GM19452 (cell line): ENCODE measurements at regions not wholly inside any gene's neighbourhood (a gene's known extent, or its start where the extent isn't known, plus 50 kb on each side); places are given as distances from the start of the nearest gene placed in this dataset.
A peak's percentile ranks its signal among the peaks of the same experiment; 100 is the strongest.

Source experiments
- ATAC-seq: cut with Tn5 transposase; IDR thresholded peaks from one replicate; pipeline ENCODE4 v1.9.1; 2021; ENCODE audit not compliant: unreplicated experiment

DNA sequence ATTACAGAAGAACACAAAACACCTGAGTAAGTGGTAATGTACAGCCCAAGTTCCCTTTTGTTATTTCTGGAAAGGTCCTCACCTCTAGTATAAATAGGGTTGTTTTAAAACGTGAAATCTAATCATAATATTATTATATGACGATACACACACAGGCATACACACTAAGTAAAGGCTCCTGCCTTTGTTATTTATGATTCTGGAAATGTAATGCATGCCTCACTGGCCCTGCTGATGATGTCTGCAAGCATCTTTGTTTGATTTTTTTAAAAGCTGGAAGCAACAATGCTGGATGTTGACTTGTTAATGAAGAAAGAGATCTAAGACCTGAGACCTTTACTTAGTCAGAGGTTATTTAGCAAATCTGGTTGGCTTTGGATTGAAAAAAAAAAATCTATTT, 307.4 kb upstream of the SORCS1 start:
- ATAC-seq, result no peak

DNA sequence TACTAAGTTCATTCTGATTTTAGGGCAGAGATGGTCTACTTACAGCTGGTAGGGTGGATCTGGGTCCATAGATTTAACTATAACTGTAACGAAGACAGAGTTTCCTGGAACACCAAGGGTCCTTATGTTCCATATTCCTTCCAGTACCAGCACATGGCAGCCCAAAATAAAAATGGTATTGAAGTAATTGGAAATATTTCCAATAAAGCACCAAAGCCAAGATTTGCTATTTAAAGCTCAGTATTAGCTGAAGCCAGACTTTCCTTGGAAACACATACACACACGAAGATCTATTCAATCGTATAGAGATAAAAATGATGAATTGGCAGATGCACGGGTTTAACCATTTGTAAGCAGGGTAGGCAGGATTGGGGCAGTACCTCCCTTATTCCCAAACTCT, 289.1 kb upstream of the SORCS1 start:
- ATAC-seq, result no peak

DNA sequence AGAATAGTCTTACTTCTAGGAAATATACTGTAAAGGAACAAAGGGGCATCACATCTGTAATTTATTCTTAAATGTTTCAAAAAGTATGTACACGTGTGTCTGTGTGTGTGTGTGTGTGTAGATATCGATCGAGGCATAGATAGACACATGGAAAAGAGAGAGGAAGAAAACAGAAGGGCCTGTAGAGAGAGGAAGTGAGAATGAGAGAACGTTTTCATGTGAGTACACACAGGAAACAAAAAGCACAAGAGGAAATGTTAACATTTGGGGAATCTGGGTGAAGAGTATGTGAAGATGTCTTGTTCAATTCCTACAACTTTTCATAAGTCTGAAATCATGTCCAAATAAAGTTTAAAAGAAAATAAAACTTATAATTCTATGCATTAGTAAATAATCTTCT, 286.5 kb upstream of the SORCS1 start:
- no peak for ATAC-seq

DNA sequence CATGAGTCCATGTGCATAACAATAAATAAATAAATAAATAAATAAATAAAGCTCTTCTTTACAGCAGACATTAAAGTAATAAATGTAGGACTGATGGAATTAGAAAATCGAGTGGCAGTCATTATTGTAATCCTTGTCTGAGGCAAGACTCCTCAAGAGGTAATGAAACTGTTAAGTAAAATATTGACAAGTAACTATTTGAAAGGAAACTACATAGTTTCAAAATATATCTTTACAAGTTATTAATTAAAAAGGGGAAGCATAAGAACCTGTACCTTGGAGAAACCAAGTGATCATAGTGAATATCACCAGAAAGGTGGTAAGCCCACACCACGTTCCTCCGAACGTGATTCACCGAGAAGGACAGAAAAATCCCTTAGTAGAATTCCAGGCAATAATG, 285.6 kb upstream of the SORCS1 start:
- peak; percentile 72 for ATAC-seq

DNA sequence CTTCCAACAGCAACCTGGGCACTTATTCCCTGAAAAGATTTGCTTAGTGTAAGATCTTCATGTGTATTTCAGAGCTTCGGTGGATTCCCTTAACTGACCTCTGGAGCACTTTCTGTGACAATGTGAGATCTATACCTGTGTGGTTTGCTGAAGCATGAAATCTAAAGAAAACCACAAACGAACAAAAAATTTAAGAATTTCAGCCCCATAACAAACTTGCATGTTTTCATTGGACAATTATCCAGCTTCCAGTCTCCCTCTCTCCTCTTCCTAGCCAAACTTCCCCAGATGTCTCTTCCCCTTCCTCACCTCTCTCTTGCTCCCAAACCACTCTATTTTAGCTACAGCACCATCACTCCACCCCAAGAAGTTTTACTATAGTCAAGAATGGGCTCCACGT, 279.9 kb upstream of the SORCS1 start:
- no peak for ATAC-seq

DNA sequence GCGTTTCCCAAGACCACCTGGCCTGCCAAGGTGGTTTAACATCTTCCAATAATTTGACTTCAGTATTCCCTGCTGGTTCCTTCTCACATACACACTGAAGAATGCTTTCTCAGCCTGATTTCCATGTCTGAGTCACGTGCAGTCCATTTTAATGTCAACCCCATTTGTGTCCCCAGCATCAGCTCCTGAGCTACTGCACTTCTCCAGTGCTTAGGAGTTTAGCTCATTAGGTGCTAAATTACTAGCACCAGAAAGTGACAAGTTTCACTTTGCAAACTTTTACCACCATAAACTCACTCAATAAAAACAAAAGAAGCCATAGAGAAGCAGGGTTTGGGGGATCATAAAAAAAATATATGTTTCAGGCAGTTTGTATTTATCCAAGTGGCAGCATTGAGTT, 279.3 kb upstream of the SORCS1 start:
- no peak for ATAC-seq

DNA sequence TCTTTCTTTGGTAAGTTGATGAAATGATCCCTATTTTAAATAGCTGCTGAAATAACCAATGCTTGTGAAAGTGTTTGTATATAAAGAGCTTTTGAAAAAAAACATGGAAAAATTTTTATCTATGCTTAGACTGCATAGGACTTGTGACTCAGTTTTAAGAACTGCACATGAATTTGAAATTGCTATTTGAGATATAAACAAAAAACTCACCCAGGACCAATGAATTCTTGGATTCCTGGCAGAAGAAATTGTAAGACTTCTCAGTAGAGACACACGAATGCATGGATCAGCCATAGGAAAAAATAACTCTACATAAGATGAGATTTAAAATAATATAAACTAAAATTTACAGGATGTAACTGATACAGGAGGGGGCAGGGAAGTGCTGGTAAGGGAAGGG, 278.8 kb upstream of the SORCS1 start:
- ATAC-seq, result no peak

DNA sequence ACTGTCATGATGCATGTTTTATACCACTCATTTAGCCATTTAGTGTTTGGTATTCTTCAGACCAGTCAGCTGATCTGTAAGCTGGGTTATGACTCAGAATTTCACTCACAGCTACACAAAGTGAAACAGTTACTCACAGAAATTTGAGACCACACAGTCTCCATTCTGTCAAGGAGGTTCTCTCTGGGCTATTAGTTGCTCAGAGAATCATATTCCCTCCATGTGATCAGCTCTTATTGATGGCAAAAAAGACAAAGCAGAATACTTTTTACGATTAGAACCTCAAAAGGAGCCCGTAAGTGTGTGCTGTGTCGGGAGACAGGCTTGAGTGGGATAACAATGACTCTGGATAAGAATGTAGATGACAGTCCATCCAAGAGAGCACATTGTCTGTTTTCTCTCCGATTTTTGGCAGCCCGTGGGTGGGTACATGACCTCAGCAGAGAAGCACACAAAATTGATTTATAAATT, 277.6 kb upstream of the SORCS1 start:
- peak; percentile 89 for ATAC-seq

DNA sequence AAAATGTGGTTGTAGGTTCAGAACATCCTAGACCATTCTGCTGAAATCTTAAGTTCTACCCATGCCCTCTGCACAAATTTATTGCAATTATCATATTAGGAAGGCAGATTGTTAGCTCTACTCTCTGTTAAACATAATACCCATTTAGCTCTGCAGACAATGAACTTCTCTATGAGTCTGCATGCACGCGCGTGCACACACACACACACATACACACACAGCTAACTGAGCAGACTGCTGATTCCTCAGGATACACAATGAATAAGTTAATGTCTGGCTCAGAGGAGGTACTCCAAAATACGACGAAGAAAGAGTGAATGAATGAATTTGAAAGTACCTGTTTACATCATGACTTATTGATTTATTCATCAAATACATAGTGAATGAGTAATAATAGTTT, 276.2 kb upstream of the SORCS1 start:
- no peak for ATAC-seq

DNA sequence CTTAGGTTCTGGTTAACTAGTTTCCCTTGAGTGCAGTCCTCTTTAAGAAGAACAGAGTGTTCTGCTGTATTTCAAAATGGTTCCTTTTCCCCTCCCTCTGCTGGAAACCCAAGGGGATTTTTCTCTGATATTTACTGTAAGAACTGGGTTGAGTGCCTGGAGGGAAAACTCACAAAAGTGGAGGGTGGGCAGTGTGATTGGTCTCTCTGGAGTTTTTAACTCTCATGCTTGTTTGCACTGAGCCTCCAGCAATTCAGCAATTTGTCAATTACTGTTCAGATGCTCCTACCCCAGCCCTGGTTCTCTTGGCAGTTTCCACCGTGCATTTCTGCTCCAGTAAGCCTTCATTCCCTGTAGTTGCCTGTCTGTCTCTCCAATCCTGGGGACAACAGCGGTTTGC, 273.4 kb upstream of the SORCS1 start:
- no peak for ATAC-seq

DNA sequence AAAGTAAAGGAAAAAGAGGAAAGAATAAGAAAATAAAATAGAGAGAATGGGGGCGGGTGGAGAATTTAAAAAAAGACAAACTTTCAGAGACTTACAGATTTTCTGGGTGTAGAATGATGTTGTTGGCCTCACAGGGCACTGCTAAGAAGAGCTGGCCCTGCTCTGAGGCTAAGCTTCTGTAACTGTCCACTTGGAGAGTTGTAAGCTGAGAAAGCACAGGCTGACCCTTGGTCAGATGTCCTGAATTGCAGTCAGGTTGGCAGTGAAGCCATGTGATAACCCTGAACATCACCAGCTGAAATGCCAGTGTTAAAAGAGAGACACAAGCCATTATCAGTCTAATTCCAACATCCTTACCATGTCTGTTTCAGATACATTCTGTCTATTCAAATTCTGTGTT, 272.1 kb upstream of the SORCS1 start:
- no peak for ATAC-seq

DNA sequence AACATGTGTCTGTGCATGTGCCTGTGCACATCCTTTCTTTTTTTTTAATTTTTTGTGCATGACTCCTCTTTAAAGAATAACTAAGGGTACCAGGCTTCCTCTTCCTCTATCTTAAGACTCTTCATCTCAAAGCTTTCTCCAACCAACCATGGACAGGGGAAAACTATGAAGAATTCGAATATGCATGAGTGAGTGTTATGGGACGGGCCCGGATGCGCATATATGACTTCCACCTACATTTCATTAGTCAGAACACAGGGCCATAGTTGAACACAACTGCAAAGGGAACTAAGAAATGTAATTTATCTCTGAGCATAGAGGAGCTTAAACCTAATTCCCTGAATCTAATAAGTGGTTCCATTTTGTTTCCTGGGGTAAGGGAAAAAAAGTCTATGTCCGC, 270.3 kb upstream of the SORCS1 start:
- no peak for ATAC-seq

DNA sequence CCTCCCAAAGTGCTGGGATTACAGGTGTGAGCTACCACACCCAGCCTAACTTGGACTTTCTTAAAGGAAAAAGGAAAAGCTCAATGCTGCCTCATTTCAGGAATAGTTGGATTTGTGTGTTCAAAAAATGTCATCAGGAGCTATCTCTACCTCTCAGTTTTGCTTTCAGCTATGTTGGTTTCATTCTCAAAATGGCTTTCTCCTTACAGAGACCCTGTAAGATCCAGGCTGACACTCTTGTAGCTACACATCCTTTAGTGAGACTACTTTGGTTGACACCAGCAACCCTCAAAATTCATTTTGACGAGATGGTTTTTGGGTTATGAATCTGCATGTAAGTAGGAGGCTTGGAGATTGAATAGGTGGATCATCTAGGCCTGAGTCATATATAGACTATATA, 269.7 kb upstream of the SORCS1 start:
- no peak for ATAC-seq

DNA sequence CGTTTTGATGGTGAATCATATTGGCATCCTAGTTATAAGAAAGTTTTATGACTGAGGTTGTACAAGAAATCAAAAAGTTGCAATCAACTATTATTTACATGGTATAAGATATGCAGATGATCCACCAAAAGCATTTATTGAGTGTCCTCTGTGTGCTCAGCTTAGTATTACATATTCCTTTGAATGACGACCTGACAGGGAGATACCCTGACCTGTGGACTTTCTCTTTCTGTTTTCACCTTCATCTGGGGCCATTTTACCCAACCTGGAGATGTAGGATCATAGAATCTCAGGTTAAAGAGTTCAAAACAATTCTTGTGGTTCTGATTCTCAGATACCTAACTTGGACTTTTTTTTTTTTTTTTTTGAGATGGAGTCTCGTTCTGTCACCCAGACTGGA, 269.1 kb upstream of the SORCS1 start:
- ATAC-seq, result no peak

DNA sequence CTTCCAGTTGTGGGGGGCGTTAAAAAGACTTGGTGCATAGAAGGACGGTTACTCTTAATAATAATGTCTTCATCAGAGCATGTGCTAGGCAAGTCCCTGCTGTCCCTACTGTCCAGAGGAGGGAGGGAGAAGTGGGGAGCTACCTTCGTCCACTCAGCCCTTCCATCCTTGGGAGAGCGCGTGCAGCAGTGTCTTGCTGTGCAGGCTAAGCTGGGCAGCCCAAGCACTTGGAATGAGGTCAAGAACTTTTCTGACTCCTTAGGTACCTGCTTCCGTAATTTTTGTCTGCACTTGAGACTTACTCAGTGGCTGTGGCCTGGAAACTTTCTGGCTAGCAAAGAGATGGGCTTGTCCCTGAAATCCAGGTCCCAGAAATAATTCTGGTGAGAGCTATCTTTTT, 265.9 kb upstream of the SORCS1 start:
- no peak for ATAC-seq

DNA sequence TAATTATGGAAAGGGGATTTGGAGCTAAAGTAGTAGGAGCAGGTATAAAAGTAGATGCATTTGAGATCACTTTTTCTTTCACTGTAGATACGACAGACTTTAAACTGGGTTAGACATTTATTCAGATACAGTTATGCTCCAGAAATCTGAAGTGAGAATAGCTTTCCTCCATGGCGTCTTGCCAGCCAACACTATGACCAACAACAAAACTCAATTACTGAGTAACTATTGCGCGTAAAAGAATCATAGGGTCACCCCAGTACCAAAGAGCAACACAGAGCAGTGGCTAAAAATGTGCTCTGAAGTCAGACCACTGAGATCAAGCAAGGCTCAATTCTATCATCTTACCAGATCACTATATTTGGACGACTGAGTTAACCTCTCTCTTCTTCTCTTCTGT, 262.5 kb upstream of the SORCS1 start:
- no peak for ATAC-seq

DNA sequence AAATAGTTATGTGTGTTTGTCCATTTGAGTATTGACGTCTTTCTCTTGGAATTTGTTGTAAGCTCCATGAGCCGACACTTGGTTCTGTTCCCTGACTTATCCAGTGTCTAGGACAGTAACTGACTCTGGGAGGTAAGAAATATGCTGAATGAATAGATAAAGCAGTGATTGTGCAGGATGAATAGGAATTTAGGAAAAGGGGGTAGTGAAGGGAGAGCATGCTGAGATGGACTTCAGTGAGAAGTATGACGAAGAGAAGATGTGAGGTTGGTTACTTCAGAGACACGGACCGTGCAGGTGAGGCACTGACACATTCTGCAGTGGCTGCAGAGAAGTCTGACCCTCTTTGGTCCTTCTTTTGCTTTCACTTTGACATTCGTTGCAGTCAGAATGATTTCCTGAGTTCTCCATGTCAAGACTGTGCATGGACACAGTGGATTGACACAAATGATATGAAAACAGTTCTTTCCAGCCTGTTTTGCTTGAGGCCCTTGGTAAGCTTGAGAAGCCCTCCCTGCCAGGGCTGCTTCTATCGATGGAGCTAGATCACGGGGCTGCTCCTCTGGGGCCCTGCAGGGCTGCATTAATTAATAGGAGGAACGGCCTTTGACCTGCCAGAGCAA, 261.5 kb upstream of the SORCS1 start:
- peak; percentile 58 for ATAC-seq

DNA sequence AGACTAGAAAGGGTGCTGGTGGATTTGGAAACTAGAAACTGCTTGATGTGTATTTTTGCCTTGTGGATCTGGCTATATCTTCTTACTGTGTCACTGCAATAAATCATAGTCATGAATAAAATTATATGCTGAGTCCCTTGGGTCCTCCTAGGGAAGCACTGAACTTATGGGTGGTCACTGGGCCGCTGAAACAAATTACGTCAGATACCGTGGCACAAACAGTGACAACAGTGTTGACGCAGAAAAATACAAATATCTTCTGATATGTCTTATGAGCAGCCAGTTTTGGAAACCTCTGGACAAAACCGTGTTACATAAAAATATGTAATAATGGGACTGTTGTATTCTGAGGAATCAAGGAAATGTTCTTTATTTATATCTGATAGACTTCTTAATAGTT, 260.1 kb upstream of the SORCS1 start:
- no peak for ATAC-seq

DNA sequence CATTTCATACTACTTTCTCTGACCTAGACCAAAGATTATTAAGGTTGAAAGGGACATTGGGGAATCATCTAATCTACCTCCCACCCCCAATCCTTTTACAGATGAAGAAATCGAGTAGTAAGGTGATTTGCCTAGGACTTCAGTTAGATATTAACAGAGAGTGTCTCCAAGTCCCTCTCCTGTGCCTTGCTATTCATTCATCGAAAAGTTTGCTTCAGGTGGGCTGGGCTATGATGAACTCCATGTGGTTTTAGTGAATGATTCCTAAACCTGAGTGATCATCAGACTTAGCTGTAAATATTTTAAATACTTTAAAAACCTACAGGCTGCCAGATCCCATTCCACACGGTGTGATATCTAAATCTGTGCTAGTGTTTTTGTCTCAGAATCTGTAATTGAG, 259.4 kb upstream of the SORCS1 start:
- ATAC-seq, result no peak

DNA sequence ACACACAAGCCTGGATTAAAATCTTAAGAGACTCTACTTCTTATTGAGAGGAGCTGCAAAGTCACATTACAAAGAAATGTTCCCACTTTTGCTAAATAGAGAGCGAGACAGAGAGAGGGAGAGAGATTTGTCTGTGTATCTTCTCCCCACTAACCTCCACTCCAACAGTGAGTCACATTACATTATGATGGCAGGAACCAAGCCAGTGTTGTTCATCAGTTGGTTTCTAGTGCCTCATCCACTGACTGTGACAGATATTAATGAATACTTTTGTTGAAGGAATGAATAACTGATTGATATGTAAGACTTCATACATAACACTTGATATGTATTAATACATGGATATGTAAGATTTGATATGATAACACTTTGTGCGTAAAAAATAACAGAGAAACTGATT, 258.2 kb upstream of the SORCS1 start:
- ATAC-seq, result no peak

DNA sequence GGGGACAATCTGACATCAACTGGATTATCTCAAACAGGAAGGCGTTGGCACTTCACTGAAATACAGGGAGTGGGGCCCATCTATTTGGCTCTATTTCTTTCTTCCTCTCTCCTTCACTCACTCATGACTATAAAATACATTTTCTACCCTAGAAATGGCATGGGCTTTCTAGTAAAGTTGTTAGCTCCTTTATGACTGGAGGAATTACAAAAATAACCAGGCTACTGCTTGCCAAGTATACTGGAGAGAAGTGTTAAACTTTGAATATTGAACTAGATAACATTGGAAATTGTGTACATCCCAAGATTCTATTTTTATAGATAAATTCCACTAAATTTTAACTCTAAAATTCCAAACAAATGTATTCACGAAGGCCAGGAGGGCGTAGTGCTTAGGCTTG, 255.7 kb upstream of the SORCS1 start:
- no peak for ATAC-seq

DNA sequence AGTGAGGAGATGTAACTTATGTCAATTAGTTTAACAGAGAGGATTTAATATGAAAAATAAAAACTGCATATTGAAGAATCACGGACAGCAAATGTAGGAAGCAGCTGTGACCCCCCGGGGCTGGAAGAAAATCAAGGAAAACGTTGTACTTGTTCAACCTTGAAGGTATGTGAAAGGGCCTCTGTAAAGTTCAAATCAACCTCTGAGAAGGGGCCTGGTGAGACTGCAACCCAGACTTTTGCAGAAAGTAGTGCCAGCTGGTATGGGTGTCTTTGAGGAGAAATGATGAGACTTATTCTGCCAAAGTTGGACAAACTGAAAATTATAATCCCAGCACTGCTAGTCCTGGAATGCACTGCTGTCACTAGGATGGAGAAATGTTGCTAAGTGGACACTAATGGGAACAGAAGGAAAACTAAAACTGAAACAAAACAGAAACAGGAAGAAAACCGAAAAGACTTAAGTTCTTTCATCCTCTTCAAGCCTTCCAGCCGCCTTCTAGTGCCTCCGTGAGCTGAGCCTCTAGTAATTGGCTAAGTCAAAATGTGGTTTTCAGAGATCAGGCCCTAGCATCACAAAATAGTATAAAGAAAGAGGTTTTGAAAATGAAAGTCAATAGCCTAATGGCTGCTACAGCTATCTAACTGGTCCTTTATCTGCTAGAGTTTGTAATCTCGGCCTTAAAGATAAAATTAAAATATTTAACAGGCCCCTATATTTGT, 253.7 kb upstream of the SORCS1 start:
- no peak for ATAC-seq

DNA sequence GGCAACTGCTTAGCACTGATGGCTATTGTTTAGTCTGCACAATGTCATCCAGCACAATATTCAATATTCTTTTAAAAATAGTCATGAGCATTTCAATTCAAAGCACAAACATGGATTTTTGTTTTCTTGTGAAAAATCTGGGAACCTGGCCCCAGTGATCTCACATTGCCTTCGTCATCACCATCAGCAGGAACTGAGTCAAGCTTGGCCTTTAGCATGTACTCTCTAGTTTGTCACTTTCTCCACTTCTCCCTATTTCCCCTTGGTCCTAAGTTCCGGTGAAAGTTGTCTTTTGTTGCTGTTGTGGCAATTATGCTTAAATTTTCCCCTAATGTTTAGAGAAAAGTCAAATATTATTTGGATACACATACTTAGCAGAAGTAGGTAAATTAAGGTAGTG, 252.9 kb upstream of the SORCS1 start:
- no peak for ATAC-seq
